ENCODE measurements at regions not wholly inside any gene's neighbourhood (a gene's known extent, or its start where the extent isn't known, plus 50 kb on each side); places are given as distances from the start of the nearest gene placed in this dataset.

DNA sequence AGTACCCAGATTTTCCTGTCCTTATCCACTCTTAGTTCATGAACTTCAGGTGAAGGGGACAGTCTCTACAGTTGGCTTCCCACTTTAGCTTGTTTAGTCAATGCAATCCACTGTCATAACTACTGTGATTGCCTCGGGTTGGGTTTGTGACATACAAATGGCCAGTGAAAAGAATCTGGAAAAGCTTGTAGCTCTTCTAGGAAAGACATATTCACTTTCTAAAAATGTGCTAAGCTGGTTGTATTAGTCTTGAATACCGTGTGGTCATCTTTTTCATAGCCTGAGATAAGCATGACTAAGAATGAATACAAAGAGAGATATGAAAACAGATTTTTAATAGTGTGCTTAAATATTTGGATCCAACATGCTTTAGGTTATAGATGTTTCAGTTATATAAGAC is 1443.5 kb upstream of the IGFBP7 start:
- DNase-seq (ENCODE audit: low spot score), result no peak

DNA sequence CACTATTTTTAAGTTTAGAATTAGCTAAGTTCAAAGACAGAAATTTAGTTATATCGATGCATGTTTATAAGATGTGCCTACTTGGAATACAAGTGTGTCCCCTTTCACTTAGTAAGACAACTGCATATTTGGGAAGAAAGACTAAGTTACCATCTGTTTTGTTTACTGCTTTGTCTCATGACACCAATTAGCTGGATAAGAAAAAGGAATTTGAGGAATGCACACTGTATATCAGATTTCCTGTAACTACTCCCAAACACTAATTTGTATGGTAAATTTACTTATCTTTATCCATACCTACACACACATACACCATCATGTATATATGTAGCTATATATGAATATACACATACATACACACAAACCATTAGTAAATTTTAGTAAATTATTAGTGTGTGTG is 1442.8 kb upstream of the IGFBP7 start:
- no peak for DNase-seq (ENCODE audit: low spot score)

- no peak for DNase-seq (ENCODE audit: low spot score)
Measured at GRCh38 chr4:58551676-58552075, 1441.5 kb upstream of the IGFBP7 start.

DNA sequence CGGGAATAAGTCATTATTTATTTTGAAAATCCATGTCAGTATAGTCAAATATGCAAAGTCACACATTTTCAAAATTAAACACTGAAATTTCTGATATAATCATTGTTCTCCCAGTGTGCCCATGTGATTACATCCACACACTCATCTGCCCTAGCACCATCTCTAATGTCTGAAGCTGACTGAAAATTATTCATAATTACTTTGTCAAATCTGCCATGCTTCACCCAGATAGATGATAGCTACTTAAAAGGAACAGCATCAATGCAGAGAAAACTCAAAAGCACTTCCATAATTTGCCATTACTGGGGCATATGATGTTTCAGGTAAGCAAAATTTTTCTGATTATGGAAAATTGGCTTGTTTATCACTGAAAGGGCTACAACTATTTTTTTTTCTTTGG is 1433.3 kb upstream of the IGFBP7 start:
- DNase-seq (ENCODE audit: low spot score), result no peak

- no peak for DNase-seq (ENCODE audit: low spot score)
Measured at GRCh38 chr4:58541926-58542325, 1431.7 kb upstream of the IGFBP7 start.

DNA sequence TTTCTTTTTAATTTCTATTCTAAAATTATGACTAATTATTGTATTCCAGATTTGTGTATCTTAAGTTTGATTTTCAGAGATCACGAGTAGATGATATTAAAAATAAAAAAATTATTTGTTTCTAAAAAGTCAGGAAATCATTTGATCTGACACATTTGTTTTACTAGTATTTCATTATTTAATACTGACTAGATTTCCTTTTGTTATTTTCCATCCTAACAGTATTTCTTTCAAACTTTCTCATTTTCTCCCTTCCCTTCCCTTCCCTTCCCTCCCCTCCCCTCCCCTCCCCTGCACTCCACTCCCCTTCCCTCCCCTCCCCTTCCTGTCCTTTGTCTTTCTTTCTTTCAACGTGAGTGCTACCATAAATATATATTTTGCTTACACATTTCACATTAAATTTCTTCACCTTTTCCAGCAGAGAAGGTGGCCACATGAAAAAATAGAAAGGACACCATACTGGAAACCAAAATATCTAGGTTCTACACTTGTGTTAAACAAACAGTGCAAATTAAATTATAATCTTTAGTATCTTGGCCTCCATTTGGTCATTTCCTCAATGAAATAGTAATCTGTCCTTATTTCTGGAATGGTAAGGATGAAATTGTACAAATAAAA is 1412.7 kb upstream of the IGFBP7 start:
- DNase-seq (ENCODE audit: low spot score), result no peak

DNA sequence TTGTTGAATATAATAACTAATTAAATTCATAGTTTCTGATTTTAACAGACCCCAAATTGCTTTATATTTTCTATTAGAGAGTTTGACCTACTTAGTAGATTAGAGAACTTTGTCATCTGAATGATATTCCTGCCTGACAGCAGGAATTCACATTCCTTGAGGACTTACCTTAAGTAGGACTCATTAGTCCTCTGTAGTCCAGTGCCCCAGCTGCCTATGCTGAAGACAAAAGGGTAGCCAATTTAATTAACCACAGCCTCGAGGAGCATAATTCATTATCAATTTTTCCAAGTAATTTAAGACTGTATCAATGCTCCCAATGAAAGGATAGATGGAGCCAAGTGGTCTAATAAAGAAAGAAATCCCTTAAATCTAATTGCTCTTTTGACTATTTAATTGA is 1405.0 kb upstream of the IGFBP7 start:
- no peak for DNase-seq (ENCODE audit: low spot score)

- no peak for DNase-seq (ENCODE audit: low spot score)
Measured at GRCh38 chr4:58514299-58514698, 1404.1 kb upstream of the IGFBP7 start.

- no peak for DNase-seq (ENCODE audit: low spot score)
Measured at GRCh38 chr4:58510652-58511051, 1400.5 kb upstream of the IGFBP7 start.

DNA sequence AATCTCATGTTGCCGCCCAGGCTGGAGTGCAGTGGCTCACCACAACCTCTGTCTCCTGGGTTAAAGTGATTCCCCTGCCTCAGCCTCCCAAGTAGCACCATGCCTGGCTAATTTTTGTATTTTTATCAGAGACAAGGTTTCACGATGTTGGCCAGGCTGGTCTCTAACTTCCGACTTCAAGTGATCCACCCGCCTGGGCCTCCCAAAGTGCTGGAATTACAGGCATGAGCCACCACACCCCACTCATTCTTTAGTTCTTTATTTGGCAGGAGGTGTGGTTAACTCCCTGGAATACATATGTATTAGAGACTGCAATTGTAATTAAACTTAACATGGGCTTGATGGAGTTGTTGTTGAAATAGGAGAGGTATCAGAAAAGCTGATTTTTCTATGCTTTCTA is 1396.9 kb upstream of the IGFBP7 start:
- DNase-seq (ENCODE audit: low spot score), result no peak

DNA sequence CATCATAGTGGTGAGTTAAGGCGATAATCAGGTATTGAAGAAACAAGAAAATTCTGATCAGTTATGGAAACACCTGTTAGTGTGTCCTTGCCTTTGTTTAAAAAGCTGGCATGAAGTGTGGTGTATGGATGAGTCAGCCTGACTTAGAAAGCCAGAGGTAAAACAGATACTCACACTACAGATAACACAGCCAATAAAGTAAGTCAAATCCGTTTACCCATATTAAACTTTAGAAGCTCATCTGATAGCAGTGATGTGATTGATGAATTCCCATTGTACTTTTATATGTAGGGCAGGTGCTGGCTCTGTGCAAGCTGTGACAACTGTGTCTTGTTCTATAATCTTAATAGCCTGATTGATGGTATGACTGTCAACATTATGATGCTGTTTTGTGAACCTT is 1392.7 kb upstream of the IGFBP7 start:
- no peak for DNase-seq (ENCODE audit: low spot score)

DNA sequence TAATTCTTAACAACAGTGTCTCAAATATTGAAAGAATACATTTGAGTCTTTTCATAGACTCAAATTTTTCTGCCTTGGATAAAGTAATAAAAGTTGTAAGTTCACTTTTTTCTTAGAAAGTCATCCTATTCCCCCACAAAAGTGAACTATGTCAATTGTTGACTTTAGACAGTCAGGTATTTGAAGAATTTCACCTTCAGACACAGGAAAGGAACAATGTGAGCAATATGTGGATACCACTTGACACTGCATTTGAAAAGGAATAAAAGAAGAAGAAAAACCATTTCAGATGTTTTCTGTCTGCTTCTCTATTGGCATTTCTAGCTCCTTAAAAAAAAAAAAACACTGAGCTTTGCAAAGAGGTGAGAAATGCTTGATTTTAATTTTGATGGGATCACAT is 1389.0 kb upstream of the IGFBP7 start:
- no peak for DNase-seq (ENCODE audit: low spot score)

DNA sequence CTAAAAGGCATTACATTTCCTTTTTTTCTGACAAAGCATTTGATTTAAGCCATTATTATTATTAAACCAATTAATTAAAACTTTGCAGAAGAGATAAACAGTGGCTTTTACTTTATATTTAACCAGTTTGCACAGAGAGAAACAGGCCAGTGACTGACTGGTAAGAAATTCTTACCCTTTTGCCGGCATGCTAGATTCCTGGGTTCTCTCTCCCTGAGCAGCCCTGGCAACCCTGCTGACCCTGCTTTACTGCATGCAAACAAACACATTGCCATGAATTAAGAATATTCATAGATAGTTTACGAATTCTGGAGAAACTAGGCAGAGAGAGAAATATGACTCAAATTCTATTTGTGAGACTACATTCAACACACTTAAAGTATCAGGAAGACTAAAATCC is 1381.4 kb upstream of the IGFBP7 start:
- DNase-seq (ENCODE audit: low spot score), result no peak

DNA sequence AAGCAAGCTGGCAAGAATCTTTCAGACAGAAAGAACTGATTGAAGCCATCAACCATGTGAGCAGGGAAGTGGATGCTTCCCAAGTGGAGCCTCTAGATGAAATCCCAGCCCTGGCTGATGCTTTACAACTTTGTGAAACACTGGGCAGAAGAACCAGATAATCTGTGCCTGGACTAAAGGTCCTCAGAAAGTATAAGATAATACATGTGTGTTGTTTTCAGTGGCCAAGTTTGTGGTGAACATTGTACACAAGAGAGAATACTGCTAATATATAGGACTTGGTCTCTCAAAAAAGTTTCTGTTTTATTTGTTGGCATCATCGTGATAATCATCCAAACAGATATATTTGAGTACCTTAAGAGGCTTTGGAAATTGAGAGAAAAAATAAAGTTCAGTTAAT is 1367.8 kb upstream of the IGFBP7 start:
- no peak for DNase-seq (ENCODE audit: low spot score)

DNA sequence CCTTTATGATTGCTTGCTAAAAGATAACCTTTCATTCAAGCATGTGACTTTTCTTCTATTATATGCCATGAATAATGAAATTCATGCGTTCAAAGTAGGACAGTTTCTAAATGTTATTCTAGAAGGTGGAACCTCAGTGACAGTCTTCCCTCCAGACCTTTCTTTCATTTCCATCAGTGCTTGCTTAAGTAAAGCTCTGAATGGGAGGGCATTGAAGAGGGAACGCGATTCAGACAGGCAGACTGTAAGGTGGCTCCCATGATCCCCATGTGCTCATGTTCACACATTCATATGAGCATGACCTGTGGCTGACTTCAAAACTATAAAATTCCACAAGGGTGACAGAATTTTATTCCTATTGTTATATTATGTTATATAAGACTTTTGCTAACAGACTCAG is 1367.3 kb upstream of the IGFBP7 start:
- DNase-seq (ENCODE audit: low spot score), result no peak

DNA sequence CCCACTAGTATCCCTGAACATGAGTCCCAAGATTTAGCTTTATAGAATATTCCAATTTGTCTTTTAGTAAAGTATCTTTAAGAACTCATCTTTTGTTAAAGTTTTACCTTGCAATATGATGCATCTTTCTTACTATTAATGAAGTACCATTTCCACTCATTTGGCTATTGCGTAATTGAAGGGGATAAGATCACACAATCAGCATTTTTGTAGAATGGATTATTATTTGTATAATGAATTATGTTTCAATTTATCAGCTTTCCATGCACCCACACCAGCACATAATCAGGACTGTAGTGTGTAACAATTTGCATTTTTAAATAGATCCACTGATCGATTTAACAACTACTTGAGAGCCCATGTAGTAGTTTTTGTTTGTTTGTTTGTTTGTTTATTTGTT is 1364.9 kb upstream of the IGFBP7 start:
- no peak for DNase-seq (ENCODE audit: low spot score)

DNA sequence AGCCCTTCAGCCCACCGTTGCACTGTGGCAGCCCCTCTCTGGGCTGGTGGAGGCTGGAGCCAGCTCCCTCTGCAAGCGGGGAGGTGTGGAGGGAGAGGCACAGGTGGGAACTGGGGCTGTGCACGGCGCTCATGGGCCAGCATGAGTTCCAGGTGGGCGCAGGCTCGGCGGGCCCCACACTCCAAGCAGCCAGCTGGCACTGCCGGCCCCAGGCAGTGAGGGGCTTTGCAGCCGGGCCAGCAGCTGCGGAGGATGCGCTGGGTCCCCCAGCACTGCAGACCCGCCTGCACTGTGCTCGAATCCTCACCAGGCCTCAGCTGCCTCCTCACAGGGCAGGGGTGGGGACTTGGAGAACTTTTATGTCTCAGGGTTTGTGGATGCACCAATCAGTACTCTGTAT is 1354.8 kb upstream of the IGFBP7 start:
- DNase-seq (ENCODE audit: low spot score), result no peak

DNA sequence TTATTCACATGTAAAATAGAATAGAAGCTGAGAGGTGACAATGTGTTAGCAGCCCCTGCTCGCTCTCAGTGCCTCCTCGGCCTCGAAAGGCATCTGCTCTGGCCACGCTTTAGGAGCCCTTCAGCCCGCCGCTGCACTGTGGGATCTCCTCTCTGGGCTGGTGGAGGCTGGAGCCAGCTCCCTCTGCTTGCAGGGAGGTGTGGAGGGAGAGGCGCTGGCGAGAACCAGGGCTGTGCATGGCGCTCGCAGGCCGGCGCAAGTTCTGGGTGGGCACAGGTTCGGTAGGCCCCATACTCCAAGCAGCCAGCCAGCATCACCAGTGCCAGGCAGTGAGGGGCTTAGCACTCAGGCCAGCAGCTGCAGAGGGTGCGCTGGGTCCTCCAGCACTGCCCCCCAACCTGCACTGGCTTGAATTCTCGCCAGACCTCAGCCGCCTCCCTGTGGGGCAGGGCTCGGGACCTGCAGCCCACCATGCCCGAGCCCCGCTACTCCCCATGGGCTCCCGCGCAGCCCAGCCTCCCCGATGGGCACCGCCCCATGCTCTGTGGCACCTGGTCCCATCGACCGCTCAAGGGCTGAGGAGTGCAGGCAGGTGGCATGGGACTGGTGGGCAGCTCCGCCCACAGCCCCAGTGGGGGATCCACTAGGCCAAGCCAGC is 1346.7 kb upstream of the IGFBP7 start:
- DNase-seq (ENCODE audit: low spot score), result no peak

GRCh38 chr4:58453956-58454355 is 1343.8 kb upstream of the IGFBP7 start:
- no peak for DNase-seq (ENCODE audit: low spot score)

- no peak for DNase-seq (ENCODE audit: low spot score)
Measured at GRCh38 chr4:58451707-58452106, 1341.5 kb upstream of the IGFBP7 start.

GRCh38 chr4:58435871-58436270 is 1325.7 kb upstream of the IGFBP7 start:
- no peak for DNase-seq (ENCODE audit: low spot score)

GRCh38 chr4:58413849-58414248 is 1303.7 kb upstream of the IGFBP7 start:
- no peak for DNase-seq (ENCODE audit: low spot score)

DNA sequence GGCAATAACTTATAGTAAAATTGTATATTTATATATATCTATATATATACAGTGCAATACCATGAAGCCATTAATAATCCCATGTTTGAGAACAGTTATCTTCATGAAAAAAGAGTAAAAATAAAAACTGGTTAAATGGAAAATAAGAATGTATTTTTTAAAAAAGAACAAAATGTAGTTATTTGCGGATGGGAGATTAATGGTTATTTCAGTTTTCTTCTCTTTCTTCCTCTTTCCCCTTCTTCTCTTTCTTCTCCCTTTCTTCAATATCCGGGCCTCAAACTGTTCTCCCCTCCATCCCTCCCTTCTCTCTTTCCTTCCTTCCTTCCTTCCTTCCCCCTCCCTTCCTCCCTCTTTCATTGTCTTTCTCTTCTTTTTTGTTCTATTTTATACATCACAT is 1301.7 kb upstream of the IGFBP7 start:
- no peak for DNase-seq (ENCODE audit: low spot score)

DNA sequence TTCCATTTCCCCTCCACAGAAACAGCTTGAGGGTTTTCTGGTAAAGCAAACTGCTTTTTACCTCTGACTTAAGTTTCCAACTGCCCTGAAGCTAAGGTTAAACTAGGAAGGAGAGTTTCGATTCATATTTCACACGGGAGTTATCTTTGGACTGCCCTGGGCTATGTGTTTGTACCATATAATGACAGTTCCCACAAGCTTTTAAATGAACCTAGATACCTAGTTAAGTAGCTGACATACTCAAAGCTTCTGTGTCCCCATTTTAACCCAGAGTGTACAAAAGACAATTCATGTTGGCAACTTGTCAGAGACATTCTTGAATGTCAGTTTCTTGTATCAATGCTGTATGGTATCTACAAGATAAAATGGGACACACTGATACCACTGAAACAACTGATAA is 1296.6 kb upstream of the IGFBP7 start:
- no peak for DNase-seq (ENCODE audit: low spot score)
